ENCODE measurements at regions not wholly inside any gene's neighbourhood (a gene's known extent, or its start where the extent isn't known, plus 50 kb on each side); places are given as distances from the start of the nearest gene placed in this dataset.

GRCh38 chr10:88115968-88116367, 252.5 kb downstream of the PTEN start:
- no peak for TF ChIP-seq CTCF (IDR thresholded peaks at IDR 0.05)
- TF ChIP-seq EZH2phosphoT487 (IDR thresholded peaks at IDR 0.05), result no peak

All from neural progenitor cell (in vitro differentiated cells).